ENCODE measurements at regions not wholly inside any gene's neighbourhood (a gene's known extent, or its start where the extent isn't known, plus 50 kb on each side); places are given as distances from the start of the nearest gene placed in this dataset.

DNA sequence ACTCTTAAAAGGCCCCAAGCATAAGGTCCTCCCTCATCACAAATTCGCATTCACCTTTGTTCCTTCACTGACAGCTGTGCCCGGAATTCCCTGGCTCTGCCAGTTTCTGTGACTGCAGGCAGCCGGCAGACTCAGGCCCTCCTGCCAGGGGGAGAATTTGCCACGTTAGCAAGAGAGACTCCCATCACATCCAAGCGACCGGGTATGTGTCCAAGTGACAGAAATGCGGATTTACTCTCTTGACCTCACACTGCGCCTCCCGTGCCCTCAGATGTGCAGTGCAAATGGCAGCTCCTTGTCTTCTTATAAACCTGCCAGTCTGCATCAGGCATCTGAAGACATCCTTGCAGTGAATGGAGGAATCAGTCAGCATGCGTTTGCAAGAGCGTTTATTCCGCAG lies 187.1 kb upstream of the WWC1 start:
- ATAC-seq = no peak
- no peak for DNase-seq

DNA sequence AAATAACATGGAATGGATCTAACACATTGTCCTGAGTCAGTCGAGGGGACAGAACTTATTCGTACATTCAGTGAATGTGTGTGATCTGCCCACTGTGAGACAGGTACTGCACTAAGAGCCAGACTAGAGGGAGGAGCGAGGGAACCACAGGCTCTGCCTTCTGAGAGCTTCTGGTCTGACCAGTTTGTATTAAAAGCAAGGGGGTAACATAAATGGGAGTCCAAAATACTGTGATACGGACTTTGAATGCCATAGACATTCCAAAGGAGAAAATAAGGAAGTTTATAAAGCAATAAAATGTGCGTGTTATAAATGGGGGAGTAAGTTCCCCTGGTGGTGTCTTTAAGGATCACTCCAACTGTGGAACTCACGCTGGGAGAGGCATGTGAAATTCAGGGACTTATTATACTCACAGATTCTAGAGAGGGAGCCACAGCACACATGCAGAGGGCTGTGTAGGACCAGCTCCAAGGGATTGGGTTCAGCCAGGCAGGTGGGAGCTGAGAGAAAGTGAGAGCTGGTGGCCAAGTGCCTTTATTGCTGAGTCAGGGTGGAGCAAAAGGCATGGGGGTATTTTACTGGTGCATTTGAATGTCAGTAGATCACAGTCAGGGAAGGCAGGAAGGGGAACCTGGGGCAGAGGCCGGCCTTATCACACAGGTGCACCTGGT lies 186.5 kb upstream of the WWC1 start:
- DNase-seq (no peak), ATAC-seq (no peak)

DNA sequence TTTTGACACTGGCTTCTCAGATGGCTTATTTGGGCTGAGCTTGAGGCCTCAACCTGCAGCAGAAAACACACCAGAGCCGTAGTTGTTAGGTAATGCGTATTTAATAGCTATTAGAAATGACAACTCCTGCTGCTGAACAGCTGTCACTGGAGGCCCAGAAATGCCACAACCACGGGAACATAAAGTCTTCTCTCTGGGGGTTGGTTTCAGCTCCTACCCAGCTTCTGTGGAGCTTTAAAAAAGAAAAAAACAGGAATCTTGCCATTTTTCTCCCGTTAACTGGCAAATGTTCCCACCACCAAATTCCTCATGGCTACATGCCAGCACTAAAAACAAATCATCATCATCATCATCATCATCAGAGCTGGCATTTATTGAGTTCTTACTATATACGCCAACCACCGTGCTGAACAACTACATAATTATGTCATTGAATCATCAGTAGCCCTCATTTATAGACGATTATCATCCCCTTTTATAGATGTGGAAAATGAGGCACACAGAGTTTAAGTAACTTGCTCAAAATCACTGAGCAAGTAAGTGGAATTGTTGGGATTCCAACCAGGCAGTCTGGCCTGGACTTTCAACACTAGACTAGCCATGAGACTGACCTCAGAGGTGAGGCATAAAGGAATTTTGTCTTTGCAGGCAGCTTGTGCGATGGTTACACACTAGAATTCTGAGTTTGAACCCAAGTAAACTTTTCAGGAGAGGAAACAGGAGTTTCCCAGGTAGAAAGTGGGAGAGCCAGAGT lies 185.3 kb upstream of the WWC1 start:
- no peak for ATAC-seq
- no peak for DNase-seq

DNA sequence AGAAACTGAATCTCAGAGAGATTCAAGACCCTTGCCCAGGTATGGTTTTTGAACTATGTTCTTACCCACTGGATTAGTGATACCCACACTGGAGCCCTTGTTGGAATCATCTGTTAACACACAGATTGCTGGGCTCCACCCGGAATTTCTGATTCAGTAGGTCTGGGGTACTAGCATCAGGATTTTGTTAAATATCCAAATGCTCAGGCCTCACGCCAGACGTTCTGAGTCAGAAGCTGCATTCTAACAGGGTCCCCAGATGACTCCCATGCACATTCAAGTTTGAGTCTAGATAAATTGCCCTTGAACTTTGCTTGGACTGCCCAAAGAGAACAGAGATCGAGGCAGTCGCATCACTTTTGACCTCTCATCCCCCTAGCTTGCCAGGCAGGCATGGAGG lies 182.0 kb upstream of the WWC1 start:
- ATAC-seq (no peak), DNase-seq (no peak)

DNA sequence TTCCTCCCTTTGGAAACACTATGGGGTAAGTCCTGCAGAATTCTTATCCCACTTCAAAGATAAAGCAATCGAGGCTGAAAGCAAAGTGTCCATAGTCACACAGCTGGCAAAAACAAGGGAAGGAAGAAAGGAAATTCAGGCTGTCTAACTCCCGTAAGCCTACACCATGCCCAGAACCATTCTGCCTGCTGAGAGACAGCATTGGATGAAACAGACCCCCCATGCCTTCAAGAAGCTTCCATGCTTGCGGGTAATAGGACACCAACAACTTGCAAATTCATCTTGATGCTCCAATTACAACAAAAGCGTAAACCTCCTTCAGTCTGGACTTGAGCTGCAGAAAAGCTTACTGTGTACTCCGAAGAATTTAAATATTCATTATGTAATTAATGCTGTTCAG lies 181.1 kb upstream of the WWC1 start:
- no peak for ATAC-seq
- no peak for DNase-seq

DNA sequence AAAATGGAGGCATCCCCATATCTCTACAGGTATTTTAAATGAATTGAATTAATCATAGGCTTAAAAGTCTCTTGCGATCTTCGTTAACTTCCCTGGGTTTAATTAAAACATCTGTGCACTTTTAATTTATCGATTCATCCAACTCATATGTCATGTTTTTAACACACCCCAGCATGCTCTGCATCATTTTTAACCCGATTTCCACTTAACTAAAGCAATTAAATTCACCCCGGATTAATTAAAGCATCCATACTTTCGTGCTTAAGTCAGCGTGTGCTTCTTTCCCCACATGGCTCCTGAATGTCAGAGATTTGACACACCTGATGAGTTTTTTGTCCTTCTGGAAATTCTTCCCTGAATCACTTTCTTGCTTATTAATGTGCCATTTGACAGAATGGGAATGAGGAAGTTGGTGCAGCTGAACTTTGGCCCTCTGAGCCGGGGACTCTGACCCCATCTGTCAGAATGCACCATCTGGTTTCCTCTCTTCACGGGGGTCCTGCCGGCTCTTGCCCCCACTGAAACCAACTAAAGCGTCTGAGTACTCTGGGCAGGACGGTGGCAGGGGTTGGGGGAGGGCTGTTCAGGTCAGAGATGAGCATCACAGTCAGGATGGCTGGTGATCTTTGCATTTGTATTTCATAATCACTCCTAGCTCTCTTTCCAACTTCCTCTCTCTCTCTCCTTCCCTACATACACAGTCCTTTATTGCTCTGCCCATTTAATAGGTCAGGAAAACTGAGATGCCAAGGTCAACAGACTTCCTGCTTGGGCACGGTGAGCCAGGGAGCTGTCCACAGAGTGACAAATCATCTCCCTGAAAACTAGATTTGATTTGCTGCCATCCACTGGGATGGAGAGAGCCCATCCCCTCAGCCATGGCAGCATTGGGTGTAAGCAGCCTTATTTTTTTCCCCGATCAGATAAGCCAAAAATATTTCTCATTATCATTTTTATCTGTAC lies 180.3 kb upstream of the WWC1 start:
- ATAC-seq = no peak
- DNase-seq = no peak

DNA sequence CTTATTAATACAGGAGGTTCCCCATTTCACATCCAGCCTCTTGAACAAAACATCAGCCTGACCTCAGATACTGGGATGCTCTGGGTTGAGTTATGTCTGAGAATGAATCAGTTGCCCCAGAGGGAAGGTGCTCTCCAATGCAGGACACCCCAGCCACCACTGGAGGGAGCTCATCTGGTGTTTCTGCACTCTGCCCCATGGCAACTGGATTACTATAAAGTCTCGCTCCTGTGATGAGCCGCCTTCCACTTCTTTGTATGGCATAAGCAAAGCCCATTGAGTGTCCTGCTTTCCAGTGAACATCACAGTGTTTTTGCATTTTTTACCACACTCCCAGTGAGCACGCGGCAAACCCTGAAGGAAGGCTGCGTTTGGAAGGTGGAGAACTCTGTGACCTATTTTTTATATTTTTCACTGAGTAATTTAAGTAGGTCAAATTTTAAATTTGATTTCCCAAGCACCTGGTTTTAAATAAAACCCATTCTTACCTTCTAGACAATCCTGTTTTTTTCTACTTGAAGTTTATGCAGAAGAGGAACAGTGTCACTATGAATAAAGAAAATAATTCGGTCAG lies 176.9 kb upstream of the WWC1 start:
- DNase-seq (peak; percentile 41), ATAC-seq (no peak)

DNA sequence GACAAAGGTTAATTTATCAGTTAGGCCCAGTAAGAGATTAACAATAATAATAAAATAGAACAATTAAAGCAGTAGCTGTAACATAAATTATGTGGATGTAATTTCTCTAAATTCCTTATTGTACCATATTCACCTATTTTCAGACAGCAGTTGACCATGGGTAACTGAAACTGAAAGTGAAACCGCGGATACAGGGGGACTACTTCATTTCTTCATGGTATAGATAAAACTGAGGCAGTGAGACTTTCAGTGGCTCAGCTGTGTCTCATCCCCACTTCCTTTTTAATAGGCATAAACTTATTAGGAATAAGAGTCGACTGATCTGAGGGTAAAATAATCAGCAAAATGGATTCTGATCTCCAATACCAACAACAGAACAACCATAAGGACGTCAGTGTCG lies 174.0 kb upstream of the WWC1 start:
- ATAC-seq (no peak), DNase-seq (no peak)

DNA sequence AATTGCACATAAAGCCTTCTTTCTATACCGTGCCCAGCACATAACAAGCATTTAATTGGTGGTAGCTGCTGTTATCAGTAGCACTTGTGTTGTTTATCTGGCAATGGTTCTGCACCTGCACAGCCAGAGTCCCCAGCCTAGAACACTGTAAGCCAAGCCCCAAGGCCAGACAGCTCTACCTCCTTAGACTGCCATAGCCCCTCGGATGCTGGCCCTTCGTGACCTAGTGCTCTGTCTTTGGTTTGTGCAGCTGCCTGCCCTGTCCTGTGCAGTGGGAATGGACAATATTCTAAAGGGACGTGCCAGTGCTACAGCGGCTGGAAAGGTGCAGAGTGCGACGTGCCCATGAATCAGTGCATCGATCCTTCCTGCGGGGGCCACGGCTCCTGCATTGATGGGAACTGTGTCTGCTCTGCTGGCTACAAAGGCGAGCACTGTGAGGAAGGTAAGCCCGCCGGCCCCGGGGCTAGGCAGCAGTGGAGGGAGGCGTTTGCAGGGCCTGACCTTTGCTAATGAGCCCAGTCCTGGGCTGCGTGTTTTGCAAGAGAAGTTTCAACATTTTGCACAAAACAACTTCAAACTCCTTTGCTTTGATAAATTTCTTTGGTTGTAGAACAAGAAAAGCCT lies 173.3 kb upstream of the WWC1 start:
- DNase-seq = no peak
- ATAC-seq = no peak

DNA sequence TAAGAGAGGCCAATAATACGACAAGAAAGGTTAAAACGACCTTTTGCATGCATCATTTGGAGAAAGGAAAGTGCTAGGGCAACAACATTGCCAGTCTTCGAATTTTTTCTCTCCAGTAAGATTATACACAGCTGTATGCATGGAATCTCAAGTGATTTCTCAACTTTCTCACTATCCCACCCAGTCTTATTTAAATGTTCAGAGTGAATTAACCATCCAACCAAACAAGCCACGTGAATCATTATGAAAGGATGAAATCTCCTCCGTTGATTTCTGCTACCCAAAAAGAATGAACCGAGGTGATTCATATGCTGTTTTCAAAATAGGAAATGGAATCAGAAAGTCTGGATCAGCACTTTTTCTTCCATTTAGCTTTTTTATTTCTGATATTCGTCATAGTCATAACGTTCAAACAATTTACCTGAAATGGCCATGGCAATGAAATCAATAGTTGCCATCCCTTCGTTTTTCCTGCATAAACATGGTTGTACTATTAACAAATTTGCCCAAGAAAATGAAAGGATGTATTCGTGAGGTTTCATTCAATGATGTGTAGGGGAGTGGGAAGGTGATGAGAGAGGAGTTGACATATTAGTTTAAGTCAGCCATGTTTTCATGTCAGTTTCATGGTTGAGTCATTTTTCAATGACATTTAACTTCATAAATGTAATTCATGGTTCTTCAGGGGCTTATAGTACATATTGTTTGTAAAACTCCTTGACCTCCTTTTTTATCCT lies 170.9 kb upstream of the WWC1 start:
- DNase-seq (no peak), ATAC-seq (no peak)

DNA sequence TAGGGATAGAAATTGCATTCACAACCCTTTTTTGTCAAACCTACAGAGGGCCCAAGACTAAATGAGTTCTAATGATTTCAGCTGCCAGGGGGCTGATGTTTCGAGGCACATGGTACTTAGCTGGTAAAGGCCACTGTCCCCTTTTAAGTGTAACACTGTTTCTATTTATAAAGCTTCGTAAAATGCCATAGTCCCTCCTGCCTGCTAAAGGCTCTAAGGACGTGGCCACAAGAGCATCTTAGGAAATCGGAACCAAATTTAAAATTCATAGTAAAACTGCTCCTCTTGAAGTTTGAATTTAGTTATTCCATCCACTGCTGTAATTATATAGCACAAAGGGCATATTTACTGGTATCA lies 170.3 kb upstream of the WWC1 start:
- ATAC-seq (no peak), DNase-seq (no peak)

DNA sequence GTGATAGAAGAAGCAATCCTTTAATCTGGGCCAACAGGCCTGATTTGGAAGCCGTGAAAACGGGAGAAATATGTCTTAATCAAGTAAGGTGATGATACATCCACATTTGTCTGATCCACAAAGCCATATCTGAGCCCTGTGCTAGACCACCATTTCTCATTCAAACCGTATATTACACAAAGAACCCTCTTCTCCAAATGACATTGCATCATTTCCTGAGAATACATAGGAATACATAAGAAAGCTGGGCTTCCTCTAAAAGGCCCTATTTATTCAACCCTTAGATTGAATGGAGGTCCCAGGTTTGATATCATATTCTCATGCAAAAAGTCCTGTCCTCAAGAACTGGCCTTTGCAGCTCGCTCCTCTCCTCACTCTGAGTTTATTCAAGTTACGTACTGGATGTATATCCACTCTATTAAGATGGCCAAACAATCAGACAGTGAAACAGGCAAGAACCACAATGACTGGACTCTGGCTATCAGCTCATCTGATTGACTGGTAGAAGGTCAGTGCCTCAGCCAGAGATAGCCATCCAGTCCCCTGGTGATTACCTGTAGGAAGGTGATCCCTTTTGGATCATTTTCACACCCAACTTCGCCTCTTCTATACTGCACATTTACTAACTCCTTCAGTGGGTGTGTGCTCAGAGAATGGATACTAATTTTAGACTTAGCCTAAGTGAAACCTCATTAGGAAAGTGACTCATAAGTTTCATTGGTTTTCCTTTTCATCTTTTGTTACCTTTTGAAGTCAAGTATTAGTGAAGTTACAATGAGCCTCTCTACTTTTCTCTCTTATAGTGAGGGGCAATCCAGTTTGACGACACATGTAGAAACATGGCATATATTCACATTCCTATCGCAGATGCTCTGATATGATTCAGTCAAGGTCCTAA lies 167.6 kb upstream of the WWC1 start:
- peak; percentile 55 for ATAC-seq
- DNase-seq = no peak

DNA sequence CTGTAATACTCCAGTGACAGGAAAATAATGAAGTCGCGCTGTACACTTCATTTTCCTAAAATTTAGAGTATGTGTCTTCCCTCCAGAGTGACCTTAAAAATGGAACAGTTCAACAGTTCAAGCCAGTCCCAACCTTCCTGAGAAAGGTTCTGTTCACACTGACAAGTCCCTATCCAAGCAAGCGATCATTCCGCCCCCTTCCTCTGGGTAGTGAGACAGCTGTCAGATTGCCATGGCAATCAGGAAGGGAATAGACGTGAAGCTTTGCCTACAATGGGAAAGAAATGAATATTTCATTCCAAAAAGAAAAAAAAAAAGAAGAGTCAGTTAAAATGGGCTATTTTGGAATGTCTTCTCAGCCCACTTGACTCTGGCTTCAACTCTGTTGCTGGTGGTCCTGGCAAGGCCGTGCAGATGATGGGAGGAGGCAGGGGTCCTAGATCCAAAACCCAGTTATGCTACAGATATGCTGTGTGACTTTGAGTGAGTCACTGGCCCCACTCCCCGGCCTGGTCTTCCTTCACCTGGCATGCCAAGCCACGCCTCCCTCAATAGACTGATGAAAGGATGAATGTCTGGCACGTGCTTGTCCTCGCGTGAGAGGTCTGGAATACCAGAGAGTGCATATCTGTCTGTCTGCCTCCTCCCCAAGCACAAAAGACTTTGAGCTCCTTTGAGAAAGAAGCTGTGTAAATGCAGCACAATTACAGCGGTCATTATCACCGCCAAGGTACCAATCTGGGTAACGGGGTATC lies 165.8 kb upstream of the WWC1 start:
- no peak for DNase-seq
- no peak for ATAC-seq

DNA sequence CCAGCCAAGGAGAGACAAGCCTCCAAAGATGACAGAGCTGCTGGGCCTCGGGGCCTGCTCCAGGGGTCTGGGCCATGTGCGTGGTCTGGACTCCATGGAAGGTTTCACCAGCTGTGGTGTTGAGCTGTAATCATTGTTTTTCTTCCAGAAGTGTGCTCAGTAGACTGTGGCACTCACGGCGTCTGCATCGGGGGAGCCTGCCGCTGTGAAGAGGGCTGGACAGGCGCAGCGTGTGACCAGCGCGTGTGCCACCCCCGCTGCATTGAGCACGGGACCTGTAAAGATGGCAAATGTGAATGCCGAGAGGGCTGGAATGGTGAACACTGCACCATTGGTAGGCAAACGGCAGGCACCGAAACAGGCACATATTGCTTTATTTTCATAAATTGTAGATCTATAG lies 164.8 kb upstream of the WWC1 start:
- ATAC-seq (no peak), DNase-seq (no peak)

DNA sequence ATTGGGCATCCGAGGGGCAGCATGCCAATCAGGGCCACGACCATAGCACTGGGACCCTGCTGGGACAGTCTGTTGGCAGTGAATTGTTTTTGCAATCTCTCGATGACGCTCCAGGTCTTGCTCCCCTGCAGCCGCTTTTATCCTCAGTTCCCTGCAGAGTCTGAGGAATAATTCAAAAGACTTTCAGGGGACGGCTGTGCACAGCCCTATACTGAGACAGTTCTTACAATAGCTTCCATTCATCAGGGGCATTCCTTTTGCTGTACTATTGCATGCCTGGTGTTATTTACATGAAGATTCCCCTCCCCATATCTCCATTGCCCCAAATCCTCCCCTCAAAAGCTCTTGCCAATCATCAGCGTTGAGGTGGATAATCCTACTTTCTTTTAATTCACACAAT lies 163.3 kb upstream of the WWC1 start:
- DNase-seq (no peak), ATAC-seq (no peak)

DNA sequence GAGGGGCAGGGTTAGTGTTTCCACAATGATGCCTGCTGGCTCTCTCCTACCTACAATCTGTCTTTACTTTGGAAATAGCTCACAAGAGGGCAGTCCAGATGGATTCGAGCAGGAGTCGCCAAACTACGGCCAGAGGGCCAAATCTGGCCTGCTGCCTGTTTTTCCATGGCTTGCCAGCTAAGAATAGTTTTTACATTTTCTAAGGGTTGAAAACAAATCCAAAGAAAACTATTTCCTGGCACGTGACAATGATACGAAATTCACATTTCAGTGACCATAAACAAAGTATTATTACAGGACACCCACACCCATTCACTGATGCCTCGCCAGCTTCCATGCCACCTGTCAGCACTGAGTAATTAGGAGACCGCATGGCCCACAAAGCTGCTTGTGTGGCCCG lies 162.9 kb upstream of the WWC1 start:
- ATAC-seq (no peak), DNase-seq (no peak)

DNA sequence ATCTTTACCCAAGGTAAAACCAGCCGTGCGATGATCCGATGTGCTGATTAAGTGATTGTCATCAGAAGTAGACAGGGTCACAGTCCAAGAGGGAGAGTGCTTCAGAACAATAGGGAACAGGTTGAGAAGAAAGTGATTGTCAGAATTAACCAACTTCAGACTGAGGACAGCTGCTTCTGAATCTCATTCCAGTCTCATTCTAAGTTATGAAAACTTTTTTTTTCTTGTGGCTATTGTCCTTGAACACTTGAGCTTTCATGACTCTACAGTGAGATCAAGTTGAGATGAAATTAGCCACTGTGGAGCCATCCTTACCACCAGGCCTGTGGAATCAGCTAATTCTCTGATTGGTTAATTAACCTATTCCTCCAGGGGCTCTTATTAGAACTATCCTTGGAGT lies 159.9 kb upstream of the WWC1 start:
- DNase-seq = no peak
- no peak for ATAC-seq

DNA sequence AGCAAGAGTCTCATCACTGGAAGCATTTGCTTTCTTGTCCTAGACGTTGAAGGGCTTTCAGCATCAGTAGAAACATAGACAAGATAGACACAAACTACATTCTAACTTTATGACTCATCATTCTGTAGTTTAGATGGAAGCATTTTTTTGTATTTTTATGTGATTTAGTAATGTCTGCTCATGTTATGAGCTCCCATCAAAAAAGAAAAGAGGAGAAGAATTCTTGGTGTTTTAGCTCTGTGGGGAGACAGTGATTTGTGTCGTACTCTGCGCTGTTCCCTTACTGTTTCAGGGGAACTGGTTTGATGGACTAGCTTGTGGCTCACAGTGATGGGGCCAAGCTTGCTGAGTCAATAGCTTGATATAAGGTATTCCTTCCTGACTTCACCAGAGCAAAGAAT lies 159.2 kb upstream of the WWC1 start:
- ATAC-seq = no peak
- no peak for DNase-seq

DNA sequence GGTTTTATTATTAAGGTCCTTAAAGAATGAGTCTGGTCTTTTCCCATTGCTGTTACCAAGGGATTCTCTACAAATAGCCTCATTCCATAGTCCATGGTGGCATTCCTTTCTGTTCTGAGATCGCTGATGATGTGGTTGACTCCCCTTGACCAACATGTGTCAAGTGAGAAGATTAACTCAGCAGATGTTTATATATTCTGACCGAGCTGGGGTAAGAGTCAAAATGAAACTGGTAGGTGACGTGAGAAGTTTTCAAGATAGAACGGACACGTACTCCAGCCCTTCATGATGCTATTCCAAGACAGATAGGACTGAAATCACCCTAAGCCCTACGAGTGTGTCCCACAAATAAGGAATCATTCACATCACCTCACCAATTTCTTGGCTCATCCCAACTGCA lies 155.5 kb upstream of the WWC1 start:
- DNase-seq = no peak
- no peak for ATAC-seq

DNA sequence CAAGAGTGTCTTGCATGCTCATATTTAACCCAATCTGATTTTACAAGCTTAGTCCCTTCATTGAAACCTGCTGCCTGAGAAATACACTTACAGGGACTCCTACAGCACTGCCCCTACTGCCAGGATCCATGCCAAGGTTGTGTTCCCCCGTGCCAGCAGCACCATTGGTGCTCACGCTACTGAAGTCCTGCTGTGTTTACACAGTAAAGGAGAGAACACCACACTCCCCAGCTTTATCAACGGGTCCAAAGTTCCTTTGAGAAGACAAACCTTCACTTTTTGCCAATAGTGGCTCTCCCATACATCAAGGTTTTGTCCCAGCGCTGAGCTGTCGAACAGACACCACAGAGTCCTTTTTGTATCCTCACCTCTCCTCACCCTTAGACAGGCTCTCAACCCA lies 155.1 kb upstream of the WWC1 start:
- ATAC-seq = no peak
- no peak for DNase-seq
